ENCODE measurements at regions not wholly inside any gene's neighbourhood (a gene's known extent, or its start where the extent isn't known, plus 50 kb on each side); places are given as distances from the start of the nearest gene placed in this dataset.

DNA sequence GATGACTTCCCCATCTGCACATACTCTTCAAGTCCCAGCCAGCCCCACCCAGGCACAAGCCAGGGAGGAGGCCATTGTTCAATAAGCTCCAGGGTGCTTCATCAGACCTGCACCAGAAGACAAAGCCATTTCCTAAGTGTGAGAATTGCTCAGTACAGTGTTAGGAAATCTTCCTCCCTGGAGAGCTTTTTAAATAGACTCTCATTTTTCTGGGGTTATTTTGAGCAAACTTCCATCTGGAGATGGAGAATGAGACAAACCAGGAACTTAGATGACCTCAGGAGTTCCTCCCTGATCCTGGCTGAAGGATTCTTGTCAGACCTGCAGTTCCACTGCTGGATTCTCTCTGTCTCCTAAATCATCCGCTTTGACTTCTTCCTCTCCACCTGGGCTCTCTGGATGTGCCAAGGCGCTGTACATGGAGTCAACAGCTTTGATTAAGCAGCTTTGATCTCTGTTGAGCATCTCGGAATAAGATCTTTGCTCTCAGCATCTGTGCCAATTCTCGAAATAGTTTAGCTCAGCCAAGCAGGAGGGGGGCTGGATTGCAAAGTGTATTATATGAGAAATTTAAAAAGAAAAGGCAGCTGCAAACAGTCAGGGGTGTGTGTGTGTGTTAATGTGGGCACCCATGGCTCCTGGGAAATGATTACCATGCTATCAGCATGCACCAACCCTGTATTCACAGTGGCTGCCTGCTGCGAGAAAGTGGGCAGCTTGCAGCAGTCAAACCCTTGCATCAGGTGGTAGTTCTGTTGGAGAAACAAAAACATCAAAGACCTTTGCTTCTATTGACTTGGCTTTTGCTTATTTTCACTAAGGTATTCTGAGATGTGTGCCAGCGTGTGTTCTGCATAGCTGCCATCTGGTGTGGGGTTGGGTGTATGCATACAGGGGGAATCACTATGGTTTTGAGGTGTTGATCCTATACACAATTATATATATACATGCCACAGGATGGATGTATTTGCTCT lies 70.2 kb upstream of the NAV2 start:
- POLR2A ChIA-PET: interaction anchor here (0.8 kb wide), 1 partner anchor 1359 kb away, joined by 3 read pairs; no protein-coding TSS in a partner anchor
- FAIRE-seq: no peak
- H3K4me2 ChIP-seq (ENCODE audit: insufficient read depth, low read length): no peak overlapping the region
- TF ChIP-seq KDM5B (IDR thresholded peaks at IDR 0.05; ENCODE audit: insufficient replicate concordance, low read depth, low read length) (no peak), NCOA1 (IDR thresholded peaks at IDR 0.05; ENCODE audit: low read depth) (no peak), PHB (CRISPR knock-in tag; IDR thresholded peaks at IDR 0.05) (no peak), HNRNPUL1 (IDR thresholded peaks at IDR 0.05; ENCODE audit: low read length) (no peak), ZNF717 (CRISPR knock-in tag; IDR thresholded peaks at IDR 0.05) (no peak), CREBBP (IDR thresholded peaks at IDR 0.05; ENCODE audit: low read depth, low read length) (no peak), ZNF77 (CRISPR knock-in tag; IDR thresholded peaks at IDR 0.05) (no peak), L3MBTL2 (IDR thresholded peaks at IDR 0.05) (no peak), ZNF133 (CRISPR knock-in tag; IDR thresholded peaks at IDR 0.05) (no peak), YBX1 (IDR thresholded peaks at IDR 0.05) (no peak)
- TF ChIP-seq, protein P1, sequence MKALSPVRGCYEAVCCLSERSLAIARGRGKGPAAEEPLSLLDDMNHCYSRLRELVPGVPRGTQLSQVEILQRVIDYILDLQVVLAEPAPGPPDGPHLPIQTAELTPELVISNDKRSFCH (CRISPR knock-in tag; IDR thresholded peaks at IDR 0.05): no peak
- TF ChIP-seq, protein P1 (tag; IDR thresholded peaks at IDR 0.05): no peak
- TF ChIP-seq, protein P2, sequence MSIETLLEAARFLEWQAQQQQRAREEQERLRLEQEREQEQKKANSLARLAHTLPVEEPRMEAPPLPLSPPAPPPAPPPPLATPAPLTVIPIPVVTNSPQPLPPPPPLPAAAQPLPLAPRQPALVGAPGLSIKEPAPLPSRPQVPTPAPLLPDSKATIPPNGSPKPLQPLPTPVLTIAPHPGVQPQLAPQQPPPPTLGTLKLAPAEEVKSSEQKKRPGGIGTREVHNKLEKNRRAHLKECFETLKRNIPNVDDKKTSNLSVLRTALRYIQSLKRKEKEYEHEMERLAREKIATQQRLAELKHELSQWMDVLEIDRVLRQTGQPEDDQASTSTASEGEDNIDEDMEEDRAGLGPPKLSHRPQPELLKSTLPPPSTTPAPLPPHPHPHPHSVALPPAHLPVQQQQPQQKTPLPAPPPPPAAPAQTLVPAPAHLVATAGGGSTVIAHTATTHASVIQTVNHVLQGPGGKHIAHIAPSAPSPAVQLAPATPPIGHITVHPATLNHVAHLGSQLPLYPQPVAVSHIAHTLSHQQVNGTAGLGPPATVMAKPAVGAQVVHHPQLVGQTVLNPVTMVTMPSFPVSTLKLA (conservative IDR thresholded peaks at IDR 0.05): no peak
- TF ChIP-seq, protein P3, sequence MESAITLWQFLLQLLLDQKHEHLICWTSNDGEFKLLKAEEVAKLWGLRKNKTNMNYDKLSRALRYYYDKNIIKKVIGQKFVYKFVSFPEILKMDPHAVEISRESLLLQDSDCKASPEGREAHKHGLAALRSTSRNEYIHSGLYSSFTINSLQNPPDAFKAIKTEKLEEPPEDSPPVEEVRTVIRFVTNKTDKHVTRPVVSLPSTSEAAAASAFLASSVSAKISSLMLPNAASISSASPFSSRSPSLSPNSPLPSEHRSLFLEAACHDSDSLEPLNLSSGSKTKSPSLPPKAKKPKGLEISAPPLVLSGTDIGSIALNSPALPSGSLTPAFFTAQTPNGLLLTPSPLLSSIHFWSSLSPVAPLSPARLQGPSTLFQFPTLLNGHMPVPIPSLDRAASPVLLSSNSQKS (CRISPR knock-in tag; IDR thresholded peaks at IDR 0.05): no peak
- TF ChIP-seq, protein P4, sequence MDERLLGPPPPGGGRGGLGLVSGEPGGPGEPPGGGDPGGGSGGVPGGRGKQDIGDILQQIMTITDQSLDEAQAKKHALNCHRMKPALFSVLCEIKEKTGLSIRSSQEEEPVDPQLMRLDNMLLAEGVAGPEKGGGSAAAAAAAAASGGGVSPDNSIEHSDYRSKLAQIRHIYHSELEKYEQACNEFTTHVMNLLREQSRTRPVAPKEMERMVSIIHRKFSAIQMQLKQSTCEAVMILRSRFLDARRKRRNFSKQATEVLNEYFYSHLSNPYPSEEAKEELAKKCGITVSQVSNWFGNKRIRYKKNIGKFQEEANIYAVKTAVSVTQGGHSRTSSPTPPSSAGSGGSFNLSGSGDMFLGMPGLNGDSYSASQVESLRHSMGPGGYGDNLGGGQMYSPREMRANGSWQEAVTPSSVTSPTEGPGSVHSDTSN (CRISPR knock-in tag; IDR thresholded peaks at IDR 0.05; ENCODE audit: low read depth): no peak
- TF ChIP-seq, protein P4 (tag; conservative IDR thresholded peaks at IDR 0.05; ENCODE audit: low read depth): no peak
- TF ChIP-seq, protein P5, sequence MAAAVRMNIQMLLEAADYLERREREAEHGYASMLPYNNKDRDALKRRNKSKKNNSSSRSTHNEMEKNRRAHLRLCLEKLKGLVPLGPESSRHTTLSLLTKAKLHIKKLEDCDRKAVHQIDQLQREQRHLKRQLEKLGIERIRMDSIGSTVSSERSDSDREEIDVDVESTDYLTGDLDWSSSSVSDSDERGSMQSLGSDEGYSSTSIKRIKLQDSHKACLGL (CRISPR knock-in tag; IDR thresholded peaks at IDR 0.05; ENCODE audit: borderline replicate concordance, poor library complexity, severe bottlenecking): no peak

More for the DNA sequence above, 70.2 kb upstream of the NAV2 start:
- DNase-seq (ENCODE audit: extremely low read depth in 1 of 4, low spot score in 3 of 4) (no peak), ATAC-seq (no peak)
- no peaks in the 10 kb centered on the region for H3K9me3 ChIP-seq (replicated peaks; ENCODE audit: control insufficient read depth, insufficient read depth, low read depth, low read length)
- no peaks in the 10 kb centered on the region; a peak in 1 of 5 replicates for H3K27me3 ChIP-seq (ENCODE audit: control insufficient read depth in 2 of 2, insufficient read depth in 2 of 2, low read length in 2 of 2)
- H2AFZ ChIP-seq (ENCODE audit: low read depth, low read length): no peak overlapping the region
- H3K9ac ChIP-seq (ENCODE audit: insufficient read depth in 1 of 2, low read depth in 2 of 2, low read length in 2 of 2): no peak overlapping the region
- no peaks in the 10 kb centered on the region for H3K4me1 ChIP-seq (replicated peaks in 1 of 2; ENCODE audit: control insufficient read depth in 2 of 2, insufficient read depth in 2 of 2, low read length in 2 of 2)
- H3K79me2 ChIP-seq (ENCODE audit: control insufficient read depth, insufficient read depth, low read length): no peaks in the 10 kb centered on the region
- CTCF ChIA-PET (ENCODE audit: low intra/inter-chr PET ratio): no interaction called here
- H3K36me3 ChIP-seq (ENCODE audit: control insufficient read depth, insufficient read depth, low read length): no peaks in the 10 kb centered on the region
- H4K20me1 ChIP-seq (replicated peaks; ENCODE audit: control insufficient read depth, insufficient read depth, low read length): no peaks in the 10 kb centered on the region
- H3K9me1 ChIP-seq (ENCODE audit: control insufficient read depth, insufficient read depth, low read length): no peaks in the 10 kb centered on the region
- intact Hi-C loops (cut with micrococcal nuclease) (no loop called here), in situ Hi-C loops (cut with MboI) (no loop called here)
- no TSS peak for BruUV-seq (replicated peaks)
- no peak overlapping the region for H3K27ac ChIP-seq (ENCODE audit: extremely low read depth, low read depth, low read length)
- WGBS (ENCODE audit: insufficient coverage, low coverage, missing lambda C conversion rate): 2% methylated on average over 6 of the region's 6 CpGs
- H3K4me3 ChIP-seq: no peak overlapping the region
